ENCODE measurements at regions not wholly inside any gene's neighbourhood (a gene's known extent, or its start where the extent isn't known, plus 50 kb on each side); places are given as distances from the start of the nearest gene placed in this dataset.

- Histone ChIP-seq H3K79me1 (ENCODE audit: low read depth in 1 of 2, low read length in 2 of 2) (no peaks in the 10 kb centered on the region), H4K91ac (ENCODE audit: insufficient read depth, low read depth, low read length) (no peak overlapping the region), H2BK5ac (ENCODE audit: low read depth, low read length, poor library complexity, severe bottlenecking) (no peak overlapping the region), H3K23ac (ENCODE audit: low read depth, low read length) (no peak overlapping the region), H2AK9ac (replicated peaks; ENCODE audit: low read depth, low read length, poor library complexity) (no peak overlapping the region), H3K4me2 (ENCODE audit: low read depth, low read length) (peak overlapping the region; percentile 85; the same call in 1 of the 2 replicates), H3K9me1 (ENCODE audit: insufficient read depth, low read length) (no peaks in the 10 kb centered on the region), H3K4me3 (ENCODE audit: insufficient read depth, low read depth, low read length) (no peak overlapping the region), H3K18ac (ENCODE audit: low read depth, low read length) (no peak overlapping the region), H3K14ac (replicated peaks; ENCODE audit: low read depth, low read length) (no peak overlapping the region), H4K5ac (ENCODE audit: low read depth, low read length) (no peak overlapping the region), H4K8ac (ENCODE audit: low read depth in 2 of 2, low read length in 2 of 2) (peak overlapping the region in 1 of 2 experiments; percentile 33; a peak in 1 of 4 replicates), H3K9ac (ENCODE audit: low read depth, low read length) (no peak overlapping the region), H2AK5ac (ENCODE audit: low read depth, low read length) (no peak overlapping the region), H3K36me3 (ENCODE audit: control insufficient read depth, insufficient read depth, low read length) (no peaks in the 10 kb centered on the region), H2BK120ac (ENCODE audit: low read depth, low read length) (no peak overlapping the region), H3K9me3 (ENCODE audit: control insufficient read depth, insufficient read depth, low read length) (no peaks in the 10 kb centered on the region), H3K56ac (ENCODE audit: extremely low read depth, insufficient read depth, low read length) (no peak overlapping the region), H3K27ac (ENCODE audit: insufficient read depth, low read length) (no peak overlapping the region), H3K27me3 (ENCODE audit: control insufficient read depth, insufficient read depth, low read length) (no peaks in the 10 kb centered on the region), H4K20me1 (ENCODE audit: insufficient read depth, low read length) (no peaks in the 10 kb centered on the region), H3K4me1 (ENCODE audit: control insufficient read depth, insufficient read depth, low read length) (no peaks in the 10 kb centered on the region), H2AFZ (replicated peaks; ENCODE audit: low read length, poor library complexity) (no peak overlapping the region), H2BK20ac (ENCODE audit: low read depth, low read length) (no peak overlapping the region), H3K4ac (ENCODE audit: low read depth, low read length) (no peak overlapping the region), H2BK15ac (ENCODE audit: low read depth, low read length) (no peak overlapping the region)
- POLR2A ChIA-PET (ENCODE audit: unreplicated experiment) = no interaction called here
- CTCF ChIA-PET = no interaction called here
- ATAC-seq (ENCODE audit: low read depth) = no peak
- WGBS, 2 experiments (ENCODE audit: extremely low coverage in 2 of 2, insufficient read length in 1 of 2) = no CpG with 5 or more reads among the region's 1 CpG
- TF ChIP-seq MXI1 (IDR thresholded peaks at IDR 0.05; ENCODE audit: borderline replicate concordance, low read depth, low read length) (no peak), BHLHE40 (IDR thresholded peaks at IDR 0.05; ENCODE audit: low read depth, low read length) (no peak), SMC3 (IDR thresholded peaks at IDR 0.05; ENCODE audit: low read depth, low read length) (no peak), RAD21 (IDR thresholded peaks at IDR 0.05; ENCODE audit: low read length) (no peak), USF2 (IDR thresholded peaks at IDR 0.05; ENCODE audit: low read depth, low read length) (no peak), ELK1 (IDR thresholded peaks at IDR 0.05; ENCODE audit: borderline replicate concordance, low read depth, low read length) (no peak), MAFK (IDR thresholded peaks at IDR 0.05; ENCODE audit: low read depth, low read length) (no peak), CHD1 (IDR thresholded peaks at IDR 0.05; ENCODE audit: low read depth, low read length) (no peak)
- peak; percentile 5 for DNase-seq
- dilution Hi-C loops (cut with HindIII; ENCODE audit: low sequenced_read_pairs, unreplicated experiment) = no loop called here
- in situ Hi-C loops (cut with MboI; ENCODE audit: low sequenced_read_pairs) = no loop called here
- no TSS peak for BruUV-seq (replicated peaks)
- intact Hi-C loops (cut with micrococcal nuclease) = no loop called here
Observed at GRCh38 chr4:111128327-111128726, 505.4 kb upstream of the PITX2 start.

All from IMR-90 (cell line).